ENCODE measurements at regions not wholly inside any gene's neighbourhood (a gene's known extent, or its start where the extent isn't known, plus 50 kb on each side); places are given as distances from the start of the nearest gene placed in this dataset.

DNA sequence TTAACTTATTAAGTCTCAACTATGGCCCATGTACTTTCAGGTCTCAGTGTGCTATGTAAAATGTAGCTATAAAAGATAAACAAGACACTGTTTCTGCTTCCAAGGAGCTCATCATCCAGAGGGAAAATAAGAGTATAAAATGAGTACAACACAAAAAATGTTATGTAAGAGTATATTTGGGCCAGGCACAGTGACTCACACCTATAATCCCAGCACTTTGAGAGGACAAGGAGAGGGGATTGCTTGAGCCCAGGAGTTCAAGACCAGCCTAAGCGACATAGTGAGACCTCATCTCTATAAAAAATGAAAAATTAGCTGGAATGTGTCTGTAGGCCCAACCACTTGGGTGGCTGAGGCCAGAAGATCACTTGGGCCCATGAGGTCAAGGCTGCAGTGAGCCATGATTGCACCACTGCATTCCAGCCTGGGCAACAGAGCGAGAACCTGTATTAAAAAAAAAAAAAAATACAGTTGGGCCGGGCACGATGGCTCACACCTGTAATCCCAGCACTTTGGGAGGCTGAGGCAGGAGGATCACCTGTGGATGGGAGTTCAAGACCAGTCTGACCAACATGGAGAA is 124.0 kb downstream of the EDN1 start (continued):
- TF ChIP-seq ZNF274 (IDR thresholded peaks at IDR 0.05; ENCODE audit: borderline replicate concordance, extremely low read depth, low read length) = no peak
- TF ChIP-seq SUZ12 (IDR thresholded peaks at IDR 0.05; ENCODE audit: low read length) = no peak

All from H1 (cell line).